Tibial nerve (tissue), 4 donors: ENCODE measurements at regions not wholly inside any gene's neighbourhood (a gene's known extent, or its start where the extent isn't known, plus 50 kb on each side); places are given as distances from the start of the nearest gene placed in this dataset.
A peak's percentile ranks its signal among the peaks of the same experiment; 100 is the strongest.

Experiments
- DNase-seq, 2 donors: peaks; one replicate each; pipeline ENCODE4 v3.0.0-alpha.2; 2019; ENCODE audit warnings: low spot score in 2 of 2
- H3K27ac ChIP-seq, 4 donors: fragments of 200-600 bp; sonication (generic) in 3 of 4; one replicate each; pipeline ENCODE4 v1.5.1; 2017 to 2019; ENCODE audit warnings: mild to moderate bottlenecking in 1 of 4
- H3K27me3 ChIP-seq, 2 donors: fragments of 200-600 bp; sonication (generic) in 1 of 2; one replicate each; pipeline versions ENCODE4 v1.5.1 to v1.6.0; 2017 to 2019
- H3K36me3 ChIP-seq, 3 donors: fragments of 200-600 bp; sonication (generic); one replicate each; pipeline ENCODE4 v1.5.1; 2018 to 2019
- H3K4me1 ChIP-seq, 4 donors: fragments of 200-600 bp; sonication (generic) in 3 of 4; one replicate each; pipeline ENCODE4 v1.5.1; 2017 to 2019
- H3K4me3 ChIP-seq, 4 donors: fragments of 200-600 bp; sonication (generic) in 3 of 4; one replicate each; pipeline ENCODE4 v1.5.1; 2017 to 2019; ENCODE audit warnings: mild to moderate bottlenecking in 1 of 4, moderate library complexity in 1 of 4
- H3K9me3 ChIP-seq, 4 donors: fragments of 200-600 bp; sonication (generic) in 3 of 4; one replicate each; pipeline ENCODE4 v1.5.1; 2017 to 2019
- CTCF ChIP-seq, 5 experiments: fragments of 200-600 bp in 3 of 5; fragments of 450-650 bp in 2 of 5; sonication (generic) in 3 of 5; IDR thresholded peaks; one replicate each; pipeline ENCODE4 v1.5.1; 2016 to 2019; ENCODE audit warnings: antibody characterized with exemption in 5 of 5, mild to moderate bottlenecking in 3 of 5, moderate library complexity in 2 of 5
- EP300 ChIP-seq, 2 donors: sonication (generic); formaldehyde crosslinking; IDR thresholded peaks; one replicate each; pipeline ENCODE4 v1.6.1; 2017; ENCODE audit warnings: antibody characterized with exemption in 2 of 2, mild to moderate bottlenecking in 1 of 2
- POLR2A ChIP-seq, 2 donors: fragments of 450-650 bp; IDR thresholded peaks; one replicate each; pipeline ENCODE4 v1.6.1; 2017; ENCODE audit warnings: antibody characterized with exemption in 2 of 2, mild to moderate bottlenecking in 2 of 2, moderate library complexity in 2 of 2
- WGBS, 2 donors: methylation state at CpG; one replicate each; pipeline ENCODE4 v1.1.5; 2018; 5-methylcytosine and 5-hydroxymethylcytosine counted together

- Histone ChIP-seq H3K9me3 (no peaks in the 10 kb centered on the region), H3K27ac (peak overlapping the region in 2 of 4 donors; percentile 82 to 88), H3K4me3 (peak overlapping the region in 2 of 4 donors; percentile 6 to 14), H3K36me3 (no peaks in the 10 kb centered on the region), H3K4me1 (peaks cover 0 to 25% (median 0%) of the 10 kb centered on the region in 4 donors), H3K27me3 (no peaks in the 10 kb centered on the region)
- no peak for DNase-seq
- WGBS, 2 donors: 49% methylated on average over 16 of the region's 16 CpGs
- no peak for TF ChIP-seq EP300 (IDR thresholded peaks at IDR 0.05)
These were observed 339.3 kb upstream of the SFSWAP start for GRCh38 chr12:131371401-131372170.

GRCh38 chr12:131372171-131372475 is 338.8 kb upstream of the SFSWAP start:
- Histone ChIP-seq H3K4me1 (peaks cover 0 to 25% (median 0%) of the 10 kb centered on the region in 4 donors), H3K27ac (peak overlapping the region in 2 of 4 donors; percentile 82 to 88), H3K36me3 (no peaks in the 10 kb centered on the region), H3K4me3 (no peak overlapping the region), H3K9me3 (no peaks in the 10 kb centered on the region), H3K27me3 (no peaks in the 10 kb centered on the region)
- WGBS, 2 donors: 71 to 72% methylated on average over 8 of the region's 8 CpGs
- TF ChIP-seq POLR2A (IDR thresholded peaks at IDR 0.05): no peak
- no peak for TF ChIP-seq CTCF (IDR thresholded peaks at IDR 0.05)
- no peak for TF ChIP-seq EP300 (IDR thresholded peaks at IDR 0.05)
- DNase-seq: no peak

- H3K36me3 ChIP-seq: no peaks in the 10 kb centered on the region
- H3K4me1 ChIP-seq: peaks cover 0 to 25% (median 0%) of the 10 kb centered on the region in 4 donors
- no peak for DNase-seq
- no peak for TF ChIP-seq EP300 (IDR thresholded peaks at IDR 0.05)
- no peak overlapping the region for H3K27ac ChIP-seq
- 82 to 89% methylated on average over 2 of the region's 2 CpGs for WGBS, 2 donors
- no peak overlapping the region for H3K4me3 ChIP-seq
- H3K9me3 ChIP-seq: no peaks in the 10 kb centered on the region
- no peaks in the 10 kb centered on the region for H3K27me3 ChIP-seq
These were observed 338.1 kb upstream of the SFSWAP start for GRCh38 chr12:131372706-131373195.

- no peak for DNase-seq
- H3K27me3 ChIP-seq: no peaks in the 10 kb centered on the region
- no peaks in the 10 kb centered on the region for H3K9me3 ChIP-seq
- H3K27ac ChIP-seq: no peak overlapping the region
- TF ChIP-seq CTCF (IDR thresholded peaks at IDR 0.05): no peak
- TF ChIP-seq EP300 (IDR thresholded peaks at IDR 0.05): no peak
- TF ChIP-seq POLR2A (IDR thresholded peaks at IDR 0.05): no peak
- no peak overlapping the region for H3K4me3 ChIP-seq
- H3K4me1 ChIP-seq: peaks cover 0 to 20% (median 0%) of the 10 kb centered on the region in 4 donors
- no peaks in the 10 kb centered on the region for H3K36me3 ChIP-seq
- WGBS, 2 donors: 70 to 80% methylated on average over 15 to 17 of the region's 17 CpGs
These were observed 335.5 kb upstream of the SFSWAP start for GRCh38 chr12:131375261-131375971.

GRCh38 chr12:131375972-131376345 is 334.9 kb upstream of the SFSWAP start:
- no peak overlapping the region for H3K4me3 ChIP-seq
- no peaks in the 10 kb centered on the region for H3K36me3 ChIP-seq
- no peak for DNase-seq
- no peaks in the 10 kb centered on the region for H3K9me3 ChIP-seq
- no peak for TF ChIP-seq EP300 (IDR thresholded peaks at IDR 0.05)
- no peak for TF ChIP-seq POLR2A (IDR thresholded peaks at IDR 0.05)
- no peak for TF ChIP-seq CTCF (IDR thresholded peaks at IDR 0.05)
- peaks cover 0 to 3% of the 10 kb centered on the region in 2 donors for H3K27me3 ChIP-seq
- 78 to 85% methylated on average over 4 to 6 of the region's 8 CpGs for WGBS, 2 donors
- peaks cover 0 to 14% (median 0%) of the 10 kb centered on the region in 4 donors for H3K4me1 ChIP-seq
- no peak overlapping the region for H3K27ac ChIP-seq
